CD1c-positive myeloid dendritic cell (primary cell): ENCODE measurements at regions not wholly inside any gene's neighbourhood (a gene's known extent, or its start where the extent isn't known, plus 50 kb on each side); places are given as distances from the start of the nearest gene placed in this dataset.
"Not testable (repeated sequence)": the region's sequence is repeated elsewhere in the genome, so short reads cannot be mapped to it uniquely, and the experiment has no call there.

ENCODE experiments used
- DNase-seq: peaks from one replicate; pipeline ENCODE4 v3.0.0-alpha.2; 2016; ENCODE audit errors: extremely low spot score

- no peak for DNase-seq
Measured at GRCh38 chr10:124243702-124244121, 150.3 kb upstream of the CHST15 start.

- no peak for DNase-seq
Measured at GRCh38 chr10:124242791-124243190, 149.4 kb upstream of the CHST15 start.

DNA sequence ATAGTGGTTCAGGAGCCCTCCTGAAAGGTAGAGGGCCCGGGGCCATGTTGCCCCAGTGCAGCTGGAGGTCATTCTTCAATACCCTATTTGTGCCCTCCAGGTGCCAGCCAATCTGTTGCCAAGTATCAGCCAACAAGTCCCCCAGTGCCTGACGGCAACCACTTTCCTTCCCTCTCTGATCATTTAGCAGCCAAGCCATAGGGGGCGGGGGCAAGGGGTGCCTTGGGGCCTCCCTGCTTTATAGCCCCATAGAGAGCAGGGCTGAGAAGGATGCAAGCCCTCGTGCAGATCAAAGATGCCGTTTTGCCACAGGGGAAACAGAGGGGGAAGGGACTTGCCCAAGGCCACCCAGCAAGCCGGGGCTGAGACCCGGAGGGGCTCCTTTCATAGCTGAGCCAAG lies 149.0 kb upstream of the CHST15 start:
- no peak for DNase-seq

DNA sequence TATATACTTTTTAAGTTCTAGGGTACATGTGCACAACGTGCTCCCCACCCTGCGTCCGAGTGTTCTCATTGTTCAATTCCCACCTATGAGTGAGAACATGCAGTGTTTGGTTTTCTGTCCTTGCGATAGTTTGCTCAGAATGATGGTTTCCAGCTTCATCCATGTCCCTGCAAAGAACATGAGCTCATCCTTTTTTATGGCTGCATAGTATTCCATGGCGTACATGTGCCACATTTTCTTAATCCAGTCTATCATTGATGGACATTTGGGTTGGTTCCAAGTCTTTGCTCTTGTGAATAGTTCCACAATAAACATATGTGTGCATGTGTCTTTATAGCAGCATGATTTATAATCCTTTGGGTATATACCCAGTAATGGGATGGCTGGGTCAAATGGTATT lies 148.1 kb upstream of the CHST15 start:
- DNase-seq, result not testable (repeated sequence)

GRCh38 chr10:124240839-124241291 lies 147.5 kb upstream of the CHST15 start:
- DNase-seq, result no peak

GRCh38 chr10:124239696-124240095 lies 146.3 kb upstream of the CHST15 start:
- DNase-seq, result no peak

- DNase-seq, result no peak
Measured at GRCh38 chr10:124239134-124239533, 145.7 kb upstream of the CHST15 start.

- DNase-seq, result no peak
Measured at GRCh38 chr10:124238367-124238766, 145.0 kb upstream of the CHST15 start.

DNA sequence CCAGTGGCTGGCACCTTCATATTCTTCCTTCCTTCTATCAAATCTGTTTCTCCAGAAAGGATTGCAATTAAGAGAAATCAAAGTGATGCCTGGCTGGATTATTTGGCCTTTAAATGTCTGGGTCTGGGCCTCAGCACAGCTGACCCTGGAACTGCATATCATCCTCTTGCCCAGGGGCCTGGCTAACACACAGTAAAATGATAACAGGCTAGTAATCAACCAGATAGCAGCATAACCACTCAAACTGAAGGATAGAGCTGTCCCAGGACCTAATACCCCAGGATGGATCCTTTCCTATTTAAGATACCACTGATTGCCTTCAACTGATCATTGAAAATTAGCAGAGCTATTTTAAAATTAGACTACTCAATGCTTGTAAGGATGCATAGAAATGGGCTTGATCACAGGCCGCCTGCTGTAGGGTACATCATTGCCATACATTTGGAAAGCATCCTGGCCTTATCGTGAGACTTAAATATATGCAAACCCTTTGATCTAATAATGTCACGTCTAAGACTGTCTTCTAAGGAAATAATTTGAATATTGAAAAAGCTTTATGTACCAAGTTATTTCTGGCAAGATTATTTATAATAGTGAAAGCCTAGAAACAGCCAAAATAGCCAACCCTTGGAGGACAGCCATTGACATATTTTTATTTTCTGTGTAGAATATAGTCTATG lies 144.0 kb upstream of the CHST15 start:
- no peak for DNase-seq

GRCh38 chr10:124236816-124237215 lies 143.4 kb upstream of the CHST15 start:
- no peak for DNase-seq

DNA sequence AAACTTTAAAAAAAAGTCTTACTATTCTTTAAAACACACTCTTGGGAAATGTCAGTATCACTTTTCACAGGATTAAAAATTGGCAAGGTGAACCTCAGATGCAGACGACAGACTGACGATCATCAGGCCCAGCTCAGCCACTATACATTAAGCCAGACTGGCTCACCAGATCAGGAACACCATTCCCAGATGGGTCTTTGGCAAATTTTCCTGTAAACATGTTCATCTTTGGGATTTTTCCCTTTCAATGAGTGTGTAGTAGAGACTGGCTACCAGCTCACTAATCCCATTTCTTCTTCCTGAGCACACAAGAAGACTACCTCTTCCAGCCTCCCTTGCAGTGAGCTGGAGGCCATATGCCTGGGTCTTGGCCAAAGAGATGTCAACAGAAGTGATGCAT lies 142.7 kb upstream of the CHST15 start:
- no peak for DNase-seq

DNA sequence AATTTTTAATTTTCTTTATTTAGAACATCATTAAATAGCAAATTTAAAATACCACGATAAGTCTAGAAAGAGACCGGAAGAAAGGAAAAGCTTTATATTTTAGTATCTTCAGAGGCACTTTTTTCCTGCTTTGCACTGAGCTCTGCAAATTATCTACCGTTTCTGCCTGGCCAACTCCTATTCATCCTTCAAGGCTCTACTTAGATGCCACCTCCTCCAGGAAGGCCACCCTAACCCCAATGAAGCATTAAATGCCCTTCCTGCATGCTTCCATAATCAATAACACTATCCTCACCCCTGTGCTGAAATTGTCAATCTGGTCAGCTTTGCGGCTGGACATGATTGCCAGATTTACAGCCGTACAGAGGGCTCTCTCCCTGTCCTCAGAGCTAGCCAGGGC lies 141.8 kb upstream of the CHST15 start:
- DNase-seq, result no peak

DNA sequence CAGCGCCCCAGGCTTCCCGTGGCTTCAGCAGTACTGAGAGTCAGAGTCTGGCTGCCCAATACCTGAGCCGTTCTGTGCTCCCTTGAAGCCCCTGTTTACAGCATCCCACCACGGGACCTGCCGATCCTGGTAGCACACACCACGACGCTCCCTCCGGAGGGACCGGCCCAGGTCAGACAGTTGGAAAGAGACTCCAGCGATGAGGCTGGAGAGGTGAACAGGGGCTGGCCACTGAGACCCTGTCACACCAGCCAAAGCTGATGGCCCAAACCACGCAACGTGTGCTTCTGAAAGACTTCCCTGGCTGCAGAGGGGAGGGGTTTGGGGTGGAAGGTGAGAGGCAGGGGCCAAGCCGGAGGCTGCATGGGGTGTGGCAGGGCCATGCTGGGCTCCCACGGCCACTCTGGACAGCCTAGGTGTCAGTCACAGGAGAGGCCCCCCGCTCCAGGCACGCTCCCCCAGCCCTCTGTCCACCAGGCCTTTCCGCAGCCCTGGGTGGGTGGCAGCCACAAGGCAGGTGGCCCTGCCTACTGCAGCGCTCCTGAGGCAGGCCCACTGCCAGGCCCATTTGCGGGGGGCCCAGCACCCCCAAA lies 140.2 kb upstream of the CHST15 start:
- no peak for DNase-seq

DNA sequence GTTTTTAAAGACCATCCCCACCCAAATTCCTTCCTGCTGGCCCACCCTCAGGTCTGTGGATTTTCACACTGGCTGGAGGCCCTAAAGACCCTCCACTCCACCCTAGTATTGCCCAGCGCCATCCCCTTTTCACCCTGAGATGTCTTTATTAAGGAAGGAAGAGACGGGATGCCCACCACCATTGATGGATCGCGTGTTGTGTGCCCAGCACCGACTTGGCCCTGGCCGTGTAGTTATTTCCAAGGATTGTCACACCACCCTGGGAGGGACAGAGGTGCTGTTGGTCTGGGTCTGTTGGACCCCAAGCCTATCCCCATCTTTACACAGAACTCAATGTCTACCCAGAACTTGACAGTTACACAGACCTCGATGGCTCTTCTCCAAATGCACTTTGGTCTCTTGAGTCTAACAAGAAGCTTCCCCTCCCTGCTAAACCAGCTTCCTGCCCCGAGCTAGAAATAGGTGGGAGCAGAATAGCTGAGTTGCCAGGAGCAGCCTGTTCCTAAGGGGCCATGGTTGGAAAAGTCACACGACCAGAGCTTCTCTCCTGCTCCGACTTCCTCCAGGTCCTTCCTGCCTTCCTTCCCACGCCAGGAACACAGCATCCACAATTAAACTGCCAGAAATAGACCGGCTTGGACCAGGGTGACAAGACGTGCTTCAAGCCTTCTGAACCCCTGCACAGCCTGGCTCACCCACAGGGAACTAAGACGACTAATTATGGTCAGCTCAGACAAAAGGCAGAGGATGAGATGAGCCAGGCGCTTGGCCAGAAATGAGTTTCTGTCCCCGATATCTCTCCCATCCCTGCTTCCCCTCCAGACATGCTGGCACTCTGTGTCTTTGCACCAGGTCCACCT lies 139.5 kb upstream of the CHST15 start:
- no peak for DNase-seq

DNA sequence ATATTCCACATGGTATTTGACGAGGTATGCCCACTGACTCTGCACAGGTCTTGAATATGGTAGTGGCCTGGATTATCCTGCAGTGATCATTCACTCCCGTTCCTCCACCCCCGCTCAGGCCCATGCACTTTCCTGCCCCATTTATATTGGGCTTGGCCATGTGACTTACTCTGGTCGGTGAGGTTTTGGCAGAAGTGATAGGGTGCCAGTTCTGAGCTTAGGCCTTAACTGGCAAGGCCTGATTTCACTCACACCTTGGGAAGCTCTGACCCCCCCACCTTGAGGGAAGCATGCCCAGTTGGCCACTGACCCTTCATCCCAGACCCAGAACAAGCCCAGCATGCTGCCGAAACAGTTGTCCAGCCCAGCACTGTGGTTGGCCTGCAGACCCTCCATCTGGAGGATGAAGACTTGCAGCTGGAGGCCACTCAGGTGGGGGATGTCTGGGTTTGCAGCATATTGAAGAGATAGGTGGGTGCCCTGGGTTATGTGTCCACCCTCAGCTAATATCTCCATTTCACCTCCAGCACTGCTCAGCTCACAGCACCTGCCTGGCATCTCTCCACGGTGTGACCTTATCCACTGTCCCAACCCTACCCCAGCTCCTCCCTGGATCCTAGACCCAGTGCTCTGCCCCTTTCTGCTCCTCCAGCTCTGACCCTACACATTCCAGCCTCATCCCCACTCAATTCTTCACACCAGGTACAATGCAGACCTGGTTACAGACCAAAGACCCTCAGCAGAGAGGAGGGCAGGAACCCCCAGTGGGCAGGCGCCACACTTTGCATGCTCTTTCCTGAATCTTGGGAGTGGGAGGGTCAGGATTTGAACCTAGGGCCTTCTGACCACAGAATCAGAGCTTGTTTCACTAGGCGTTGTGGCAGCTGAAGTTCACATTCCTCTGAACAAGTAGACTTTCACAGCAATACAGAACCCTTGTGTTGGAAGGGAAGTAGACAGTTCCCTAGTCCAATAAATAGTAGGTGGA lies 138.1 kb upstream of the CHST15 start:
- peak; percentile 30 for DNase-seq

GRCh38 chr10:124230635-124231167 lies 137.3 kb upstream of the CHST15 start:
- no peak for DNase-seq

DNA sequence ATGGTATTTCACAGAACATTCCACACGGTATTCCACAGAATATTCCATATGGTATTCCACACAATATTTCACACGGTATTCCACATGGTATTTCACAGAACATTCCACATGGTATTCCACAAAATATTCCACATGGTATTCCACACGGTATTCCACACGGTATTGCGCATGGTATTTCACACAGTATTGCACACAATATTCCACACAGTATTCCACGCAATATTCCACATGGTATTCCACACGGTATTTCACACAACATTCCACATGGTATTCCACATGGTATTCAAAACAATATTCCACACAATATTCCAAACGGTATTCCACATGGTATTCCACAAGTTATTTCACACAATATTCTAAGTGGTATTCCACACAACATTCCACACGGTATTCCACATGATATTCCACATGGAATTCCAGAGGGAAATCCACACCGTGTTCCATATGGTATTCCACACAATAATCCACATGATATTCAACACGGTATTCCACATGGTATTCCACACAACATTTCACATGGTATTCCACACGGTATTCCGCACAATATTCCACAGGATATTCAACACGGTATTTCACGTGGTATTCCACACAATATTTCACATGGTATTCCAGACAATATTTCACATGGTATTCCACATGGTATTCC lies 136.7 kb upstream of the CHST15 start:
- no peak for DNase-seq

DNA sequence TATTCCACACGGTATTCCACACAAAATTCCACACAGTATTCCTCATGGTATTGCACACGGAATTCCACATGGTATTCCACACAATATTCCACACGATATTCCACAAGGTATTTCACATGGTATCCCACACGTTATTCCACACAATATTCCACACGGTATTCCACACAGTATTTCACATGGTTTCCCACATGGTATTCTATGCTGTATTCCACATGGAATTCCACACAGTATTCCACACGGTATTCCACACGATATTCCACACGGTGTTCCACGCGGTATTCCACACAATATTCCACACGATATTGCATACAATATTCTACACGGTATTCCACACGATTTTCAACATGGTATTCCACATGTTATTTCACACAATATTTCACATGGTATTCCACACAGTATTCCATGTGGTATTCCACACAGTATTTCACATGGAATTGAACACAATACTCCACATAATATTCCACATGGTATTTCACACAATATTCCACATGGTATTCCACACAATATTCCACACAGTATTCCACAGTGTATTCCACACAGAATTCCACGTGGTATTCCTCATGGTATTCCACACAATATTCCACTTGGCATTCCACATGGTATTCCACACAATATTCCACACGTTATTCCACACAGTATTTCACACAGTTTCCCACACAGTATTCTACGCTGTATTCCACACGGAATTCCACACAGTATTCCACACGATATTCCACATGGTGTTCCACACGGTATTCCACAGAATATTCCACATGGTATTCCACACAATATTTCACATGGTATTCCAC lies 136.0 kb upstream of the CHST15 start:
- DNase-seq, result no peak

DNA sequence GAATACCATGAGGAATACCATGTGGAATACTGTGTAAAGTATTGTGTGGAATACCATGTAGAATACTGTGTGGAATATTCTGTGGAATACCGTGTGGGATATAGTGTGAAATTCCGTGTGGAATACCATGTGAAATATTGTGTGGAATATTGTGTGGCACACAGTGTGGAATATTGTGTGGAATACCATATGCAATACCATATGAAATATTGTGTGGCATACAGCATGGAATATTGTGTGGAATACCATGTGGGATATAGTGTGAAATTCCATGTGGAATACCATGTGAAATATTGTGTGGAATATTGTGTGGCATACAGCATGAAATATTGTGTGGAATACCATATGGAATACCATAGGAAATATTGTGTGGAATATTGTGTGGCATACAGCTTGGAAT lies 135.1 kb upstream of the CHST15 start:
- DNase-seq, result no peak

DNA sequence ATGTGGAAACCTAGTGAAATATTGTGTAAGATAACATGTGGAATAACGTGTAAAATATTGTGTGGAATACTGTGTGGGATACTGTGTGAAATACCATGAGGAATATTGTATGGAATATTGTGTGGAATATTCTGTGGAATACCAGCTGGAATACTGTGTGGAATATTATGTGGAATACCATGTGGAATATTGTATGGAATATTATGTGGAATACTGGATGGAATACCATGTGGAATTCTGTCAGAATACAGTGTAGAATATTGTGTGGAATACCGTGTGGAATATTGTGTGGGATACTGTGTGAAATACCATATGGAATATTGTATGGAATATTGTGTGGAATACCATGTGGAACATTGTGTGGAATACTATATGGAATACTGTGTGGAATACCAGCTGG lies 134.6 kb upstream of the CHST15 start:
- no peak for DNase-seq
